Mesenchymal stem cell (in vitro differentiated cells and primary cell): ENCODE measurements at regions not wholly inside any gene's neighbourhood (a gene's known extent, or its start where the extent isn't known, plus 50 kb on each side); places are given as distances from the start of the nearest gene placed in this dataset.
A peak's percentile ranks its signal among the peaks of the same experiment; 100 is the strongest.

Experiments
- DNase-seq: peaks from one replicate; pipeline ENCODE4 v3.0.0-alpha.2; 2013
- H2AFZ ChIP-seq: one replicate; pipeline ENCODE4 v1.6.1; 2013; ENCODE audit warnings: low read depth, mild to moderate bottlenecking, control low read depth, inconsistent platforms, low read length, moderate library complexity
- H2AK5ac ChIP-seq: 2 replicates; pipeline ENCODE4 v1.6.1; 2013; ENCODE audit warnings: low read length, moderate library complexity, mild to moderate bottlenecking, inconsistent platforms; ENCODE audit not compliant: severe bottlenecking
- H2BK120ac ChIP-seq: one replicate; pipeline ENCODE4 v1.6.1; 2013; ENCODE audit warnings: low read depth, mild to moderate bottlenecking, inconsistent platforms, low read length, moderate library complexity
- H2BK12ac ChIP-seq, 2 experiments: one replicate each; pipeline ENCODE4 v1.6.1; 2013; ENCODE audit warnings: inconsistent platforms in 2 of 2, low read length in 2 of 2, mild to moderate bottlenecking in 2 of 2, moderate library complexity in 2 of 2, control low read depth in 1 of 2
- H2BK15ac ChIP-seq: one replicate; pipeline ENCODE4 v1.6.1; 2013; ENCODE audit warnings: mild to moderate bottlenecking, low read depth, inconsistent platforms; ENCODE audit not compliant: poor library complexity, severe bottlenecking
- H2BK5ac ChIP-seq: 2 replicates; pipeline ENCODE4 v1.6.1; 2013; ENCODE audit warnings: low read depth, mild to moderate bottlenecking, low read length, control low read depth, inconsistent platforms; ENCODE audit not compliant: poor library complexity, severe bottlenecking
- H3K14ac ChIP-seq, 2 experiments: one replicate each; pipeline ENCODE4 v1.6.1; 2013; ENCODE audit warnings: inconsistent platforms in 2 of 2, low read length in 2 of 2, control low read depth in 1 of 2, mild to moderate bottlenecking in 1 of 2, moderate library complexity in 1 of 2
- H3K18ac ChIP-seq, 2 experiments: one replicate each; pipeline ENCODE4 v1.6.1; 2013; ENCODE audit warnings: inconsistent platforms in 2 of 2, low read length in 2 of 2, control low read depth in 1 of 2, low read depth in 1 of 2, mild to moderate bottlenecking in 1 of 2
- H3K23ac ChIP-seq, 2 experiments: one replicate each; pipeline ENCODE4 v1.6.1; 2013; ENCODE audit warnings: inconsistent platforms in 2 of 2, low read length in 2 of 2, mild to moderate bottlenecking in 2 of 2, moderate library complexity in 2 of 2, control low read depth in 1 of 2
- H3K27ac ChIP-seq: 2 replicates; pipeline ENCODE4 v1.5.1; 2013; ENCODE audit warnings: mild to moderate bottlenecking, moderate library complexity, low read length, control low read depth, inconsistent platforms; ENCODE audit not compliant: poor library complexity, severe bottlenecking
- H3K27me3 ChIP-seq, 2 experiments: 2 replicates each; pipeline versions ENCODE4 v1.6.1 to v1.7.0; 2013; ENCODE audit warnings: low read length in 2 of 2, mild to moderate bottlenecking in 2 of 2, moderate library complexity in 2 of 2, control low read depth in 1 of 2, inconsistent platforms in 1 of 2; ENCODE audit not compliant: control insufficient read depth in 1 of 2, insufficient read depth in 1 of 2
- H3K36me3 ChIP-seq, 2 experiments: 2 replicates each; pipeline versions ENCODE4 v1.6.1 to v1.7.0; 2013; ENCODE audit warnings: low read length in 2 of 2, control low read depth in 1 of 2, inconsistent platforms in 1 of 2, low read depth in 1 of 2, mild to moderate bottlenecking in 1 of 2; ENCODE audit not compliant: insufficient read depth in 2 of 2, control insufficient read depth in 1 of 2
- H3K4ac ChIP-seq, 2 experiments: one replicate each; pipeline ENCODE4 v1.6.1; 2013; ENCODE audit warnings: inconsistent platforms in 2 of 2, low read length in 2 of 2, mild to moderate bottlenecking in 2 of 2, moderate library complexity in 2 of 2, control low read depth in 1 of 2, low read depth in 1 of 2
- H3K4me1 ChIP-seq: 2 replicates; pipeline ENCODE4 v1.6.1; 2013; ENCODE audit warnings: low read depth, low read length, control low read depth; ENCODE audit not compliant: control insufficient read depth, insufficient read depth
- H3K4me2 ChIP-seq: 2 replicates; pipeline ENCODE4 v1.6.1; 2013; ENCODE audit warnings: low read length, mild to moderate bottlenecking, inconsistent platforms; ENCODE audit not compliant: poor library complexity, severe bottlenecking
- H3K4me3 ChIP-seq, 2 experiments: 2 replicates each; pipeline versions ENCODE4 v1.5.1 to v1.7.0; 2013; ENCODE audit warnings: low read length in 2 of 2, mild to moderate bottlenecking in 2 of 2, control low read depth in 1 of 2, low read depth in 1 of 2; ENCODE audit not compliant: insufficient read depth in 1 of 2
- H3K79me1 ChIP-seq: replicated peaks from 2 replicates; pipeline ENCODE4 v1.6.1; 2013; ENCODE audit warnings: mild to moderate bottlenecking, control low read depth, low read length, inconsistent platforms; ENCODE audit not compliant: poor library complexity, severe bottlenecking
- H3K9ac ChIP-seq: 2 replicates; pipeline ENCODE4 v1.7.0; 2013; ENCODE audit warnings: mild to moderate bottlenecking, low read length, moderate library complexity
- H3K9me3 ChIP-seq: 2 replicates; pipeline ENCODE4 v1.7.0; 2013; ENCODE audit warnings: mild to moderate bottlenecking, low read length; ENCODE audit not compliant: control insufficient read depth
- H4K8ac ChIP-seq: one replicate; pipeline ENCODE4 v1.6.1; 2013; ENCODE audit warnings: inconsistent platforms, mild to moderate bottlenecking, low read length, moderate library complexity
- H4K91ac ChIP-seq: one replicate; pipeline ENCODE4 v1.6.1; 2013; ENCODE audit warnings: mild to moderate bottlenecking, low read length, inconsistent platforms
- WGBS: methylation state at CpG from one replicate; pipeline ENCODE4 v1.1.7; 2013; ENCODE audit warnings: mixed read lengths; 5-methylcytosine and 5-hydroxymethylcytosine counted together

GRCh38 chr5:125604104-125604503 lies 819.1 kb upstream of the GRAMD2B start:
- Histone ChIP-seq H3K79me1 (no peaks in the 10 kb centered on the region), H3K23ac (no peak overlapping the region), H2BK120ac (no peak overlapping the region), H3K4me1 (no peaks in the 10 kb centered on the region), H4K8ac (no peak overlapping the region), H3K9me3 (no peaks in the 10 kb centered on the region), H3K4me3 (no peak overlapping the region), H3K4me2 (no peak overlapping the region), H2BK5ac (no peak overlapping the region), H2AFZ (no peak overlapping the region), H3K4ac (no peak overlapping the region), H3K14ac (no peak overlapping the region), H3K9ac (no peak overlapping the region), H3K27me3 (no peaks in the 10 kb centered on the region), H2BK12ac (no peak overlapping the region), H3K18ac (no peak overlapping the region), H2AK5ac (no peak overlapping the region), H3K27ac (no peak overlapping the region), H3K36me3 (no peaks in the 10 kb centered on the region), H2BK15ac (no peak overlapping the region), H4K91ac (no peak overlapping the region)
- 100% methylated on average over 1 of the region's 3 CpGs for WGBS
- DNase-seq: peak; percentile 44

- H3K36me3 ChIP-seq: no peaks in the 10 kb centered on the region
- no peak overlapping the region for H3K27ac ChIP-seq
- H3K18ac ChIP-seq: no peak overlapping the region
- 30% methylated on average over 2 of the region's 2 CpGs for WGBS
- no peaks in the 10 kb centered on the region for H3K9me3 ChIP-seq
- H2BK15ac ChIP-seq: no peak overlapping the region
- no peak overlapping the region for H3K4me3 ChIP-seq
- no peak overlapping the region for H2AFZ ChIP-seq
- no peak overlapping the region for H2AK5ac ChIP-seq
- H2BK12ac ChIP-seq: peak overlapping the region in 1 of 2 experiments; percentile 3
- peak; percentile 64 for DNase-seq
- H3K9ac ChIP-seq: no peak overlapping the region
- no peak overlapping the region for H3K4ac ChIP-seq
- H3K14ac ChIP-seq: no peak overlapping the region
- no peak overlapping the region for H2BK120ac ChIP-seq
- no peaks in the 10 kb centered on the region for H3K4me1 ChIP-seq
- H4K91ac ChIP-seq: no peak overlapping the region
- no peak overlapping the region for H3K4me2 ChIP-seq
- H3K79me1 ChIP-seq: no peaks in the 10 kb centered on the region
- H3K27me3 ChIP-seq: no peaks in the 10 kb centered on the region
- H2BK5ac ChIP-seq: no peak overlapping the region
- no peak overlapping the region for H4K8ac ChIP-seq
- H3K23ac ChIP-seq: no peak overlapping the region
Observed at GRCh38 chr5:125607018-125607417, 816.2 kb upstream of the GRAMD2B start.

GRCh38 chr5:125609011-125609410 lies 814.2 kb upstream of the GRAMD2B start:
- H2BK120ac ChIP-seq: no peak overlapping the region
- no peak overlapping the region for H3K18ac ChIP-seq
- peak overlapping the region in 1 of 2 experiments; percentile 48 for H2BK12ac ChIP-seq
- no peak overlapping the region for H2BK5ac ChIP-seq
- no peak for DNase-seq
- H3K79me1 ChIP-seq: no peaks in the 10 kb centered on the region
- H2AFZ ChIP-seq: no peak overlapping the region
- H3K27me3 ChIP-seq: no peaks in the 10 kb centered on the region
- no peak overlapping the region for H2AK5ac ChIP-seq
- H3K14ac ChIP-seq: no peak overlapping the region
- H3K4me2 ChIP-seq: no peak overlapping the region
- H3K4me3 ChIP-seq: no peak overlapping the region
- 96% methylated on average over 1 of the region's 1 CpG for WGBS
- H3K36me3 ChIP-seq: no peaks in the 10 kb centered on the region
- H4K8ac ChIP-seq: no peak overlapping the region
- H3K9me3 ChIP-seq: no peaks in the 10 kb centered on the region
- H3K9ac ChIP-seq: no peak overlapping the region
- H2BK15ac ChIP-seq: no peak overlapping the region
- no peak overlapping the region for H3K23ac ChIP-seq
- no peaks in the 10 kb centered on the region for H3K4me1 ChIP-seq
- H3K4ac ChIP-seq: no peak overlapping the region
- H3K27ac ChIP-seq: no peak overlapping the region
- H4K91ac ChIP-seq: no peak overlapping the region

DNA sequence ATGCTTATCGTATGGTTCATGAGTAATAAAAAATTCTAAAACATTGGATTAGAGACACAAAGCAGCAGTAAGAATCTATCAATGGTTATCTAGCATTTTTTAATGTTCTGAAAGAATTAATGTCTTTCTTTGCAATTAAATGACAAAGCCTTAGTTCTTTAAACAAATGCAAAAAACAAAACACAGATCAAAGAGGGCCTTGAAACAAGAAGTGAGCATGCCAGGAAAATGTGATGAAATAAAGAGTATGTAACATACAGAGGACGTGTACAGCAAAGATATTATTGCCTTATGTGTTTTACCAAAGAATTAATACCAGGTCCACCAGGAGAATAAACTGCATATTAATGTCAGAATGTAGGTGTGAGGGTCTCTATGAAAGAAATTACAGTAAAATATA lies 812.3 kb upstream of the GRAMD2B start:
- no peak overlapping the region for H2BK15ac ChIP-seq
- H2BK120ac ChIP-seq: no peak overlapping the region
- no peak overlapping the region for H3K4ac ChIP-seq
- no peaks in the 10 kb centered on the region for H3K4me1 ChIP-seq
- no peak overlapping the region for H2AK5ac ChIP-seq
- no peak overlapping the region for H2AFZ ChIP-seq
- H2BK12ac ChIP-seq: no peak overlapping the region
- no peak overlapping the region for H3K4me2 ChIP-seq
- H3K27me3 ChIP-seq: no peaks in the 10 kb centered on the region
- H2BK5ac ChIP-seq: no peak overlapping the region
- H3K79me1 ChIP-seq: no peaks in the 10 kb centered on the region
- H4K8ac ChIP-seq: no peak overlapping the region
- H3K27ac ChIP-seq: no peak overlapping the region
- H3K4me3 ChIP-seq: no peak overlapping the region
- no peak overlapping the region for H4K91ac ChIP-seq
- no peaks in the 10 kb centered on the region for H3K36me3 ChIP-seq
- H3K9ac ChIP-seq: no peak overlapping the region
- H3K14ac ChIP-seq: no peak overlapping the region
- no peaks in the 10 kb centered on the region for H3K9me3 ChIP-seq
- WGBS: 100% methylated on average over 1 of the region's 2 CpGs
- no peak for DNase-seq
- no peak overlapping the region for H3K18ac ChIP-seq
- H3K23ac ChIP-seq: no peak overlapping the region
